NCI-H69 (cell line): ENCODE measurements at regions not wholly inside any gene's neighbourhood (a gene's known extent, or its start where the extent isn't known, plus 50 kb on each side); places are given as distances from the start of the nearest gene placed in this dataset.
"Not testable (repeated sequence)": the region's sequence is repeated elsewhere in the genome, so short reads cannot be mapped to it uniquely, and the experiment has no call there.

Experiments
- DNase-seq: peaks from one replicate; lab custom pipeline; 2025; lab: John Stamatoyannopoulos, UW

GRCh38 chr9:97099540-97099939 is 60.6 kb upstream of the CTSV start:
- DNase-seq: not testable (repeated sequence)

- no peak for DNase-seq
Measured at GRCh38 chr9:97096793-97097192, 57.9 kb upstream of the CTSV start.

GRCh38 chr9:97089361-97089760 is 50.4 kb upstream of the CTSV start:
- DNase-seq: not testable (repeated sequence)
